Neural cell (in vitro differentiated cells): ENCODE measurements at regions not wholly inside any gene's neighbourhood (a gene's known extent, or its start where the extent isn't known, plus 50 kb on each side); places are given as distances from the start of the nearest gene placed in this dataset.

Source experiments
- H2AFZ ChIP-seq: fragments of 200-600, 300-800 bp; sonication (generic), shearing (Covaris generic); 2 replicates; pipeline ENCODE4 v1.6.0; 2014; ENCODE audit warnings: low read depth, mild to moderate bottlenecking, antibody characterized with exemption, low read length, moderate library complexity
- H3F3A ChIP-seq: fragments of 200-600 bp; shearing (Covaris generic); 2 replicates; pipeline ENCODE4 v1.6.1; 2016; ENCODE audit warnings: mild to moderate bottlenecking, moderate library complexity, mixed read lengths, antibody characterized with exemption, low read length; ENCODE audit not compliant: insufficient read depth, poor library complexity, severe bottlenecking
- H3K27ac ChIP-seq: fragments of 200-600, 300-800 bp; sonication (generic), shearing (Covaris generic); 2 replicates; pipeline ENCODE4 v1.5.1; 2014; ENCODE audit warnings: mild to moderate bottlenecking, low read length, moderate library complexity
- H3K27me3 ChIP-seq: fragments of 300-800, 200-600 bp; sonication (generic), shearing (Covaris generic); 2 replicates; pipeline ENCODE4 v1.6.0; 2014; ENCODE audit warnings: mild to moderate bottlenecking, low read depth, low read length, moderate library complexity; ENCODE audit not compliant: insufficient read depth
- H3K36me3 ChIP-seq: fragments of 300-800, 200-600 bp; sonication (generic), shearing (Covaris generic); 2 replicates; pipeline ENCODE4 v1.5.1; 2014; ENCODE audit warnings: mild to moderate bottlenecking, antibody characterized with exemption, low read length, moderate library complexity; ENCODE audit not compliant: insufficient read depth
- H3K4me2 ChIP-seq: fragments of 300-800, 200-600 bp; sonication (generic), shearing (Covaris generic); 2 replicates; pipeline ENCODE4 v1.6.0; 2014; ENCODE audit warnings: mild to moderate bottlenecking, low read length
- H3K4me3 ChIP-seq: fragments of 300-800, 200-600 bp; sonication (generic), shearing (Covaris generic); 2 replicates; pipeline ENCODE4 v1.5.1; 2014; ENCODE audit warnings: mild to moderate bottlenecking, low read length, moderate library complexity
- H3K79me2 ChIP-seq: fragments of 200-600 bp; shearing (Covaris generic); replicated peaks from 2 replicates; pipeline ENCODE4 v1.6.0; 2014; ENCODE audit warnings: mild to moderate bottlenecking, low read length, moderate library complexity; ENCODE audit not compliant: insufficient read depth
- H3K9ac ChIP-seq: fragments of 300-800, 200-600 bp; sonication (generic), shearing (Covaris generic); 2 replicates; pipeline ENCODE4 v1.6.1; 2016; ENCODE audit warnings: mild to moderate bottlenecking, low read length, mixed read lengths
- H3K9me2 ChIP-seq: fragments of 200-600 bp; shearing (Covaris generic); 2 replicates; pipeline ENCODE4 v1.6.1; 2016; ENCODE audit warnings: mild to moderate bottlenecking, low read length, mixed read lengths; ENCODE audit not compliant: insufficient read depth
- H3K9me3 ChIP-seq: fragments of 200-600, 300-800 bp; sonication (generic), shearing (Covaris generic); 2 replicates; pipeline ENCODE4 v1.6.1; 2016; ENCODE audit warnings: mild to moderate bottlenecking, mixed run types, low read length, moderate library complexity, mixed read lengths
- H4K20me1 ChIP-seq: fragments of 200-600 bp; shearing (Covaris generic); 2 replicates; pipeline ENCODE4 v1.6.1; 2016; ENCODE audit warnings: mild to moderate bottlenecking, mixed run types; ENCODE audit not compliant: insufficient read depth
- CTCF ChIP-seq: fragments of 450-650 bp; IDR thresholded peaks from 2 replicates; pipeline ENCODE4 v1.5.1; 2014; ENCODE audit warnings: antibody characterized with exemption, mild to moderate bottlenecking, moderate library complexity; ENCODE audit not compliant: poor library complexity, severe bottlenecking
- EZH2 ChIP-seq: fragments of 200-600, 300-800 bp; shearing (Covaris generic), sonication (generic); IDR thresholded peaks from 2 replicates; pipeline ENCODE4 v1.6.1; 2014; ENCODE audit warnings: antibody characterized with exemption, low read length, borderline replicate concordance, mild to moderate bottlenecking; ENCODE audit not compliant: insufficient read depth, poor library complexity, severe bottlenecking
- MXI1 ChIP-seq: fragments of 450-650 bp; conservative IDR thresholded peaks from 2 replicates; pipeline ENCODE4 v1.6.1; 2014; ENCODE audit warnings: antibody characterized with exemption, mild to moderate bottlenecking; ENCODE audit not compliant: poor library complexity, severe bottlenecking
- RAD21 ChIP-seq: fragments of 450-650 bp; conservative IDR thresholded peaks from 2 replicates; pipeline ENCODE4 v1.6.1; 2014; ENCODE audit warnings: antibody characterized with exemption, mild to moderate bottlenecking, moderate library complexity
- REST ChIP-seq: IDR thresholded peaks from 2 replicates; pipeline ENCODE4 v1.6.1; 2012; ENCODE audit warnings: borderline replicate concordance
- SMC3 ChIP-seq: fragments of 450-650 bp; conservative IDR thresholded peaks from 2 replicates; pipeline ENCODE4 v1.6.1; 2014; ENCODE audit warnings: antibody characterized with exemption, mild to moderate bottlenecking, moderate library complexity; ENCODE audit not compliant: poor library complexity
- TAF1 ChIP-seq: IDR thresholded peaks from 2 replicates; pipeline ENCODE4 v1.6.1; 2012; ENCODE audit warnings: low read depth

- Histone ChIP-seq H3K9me2 (no peaks in the 10 kb centered on the region), H3K9me3 (no peaks in the 10 kb centered on the region)
- no peak for TF ChIP-seq SMC3
- TF ChIP-seq CTCF, result no peak
- no peak for TF ChIP-seq EZH2
- TF ChIP-seq REST, result no peak
Measured at GRCh38 chr5:156006026-156006647, 320.8 kb upstream of the SGCD start.

GRCh38 chr5:156008844-156009243 lies 318.1 kb upstream of the SGCD start:
- Histone ChIP-seq H3K27ac (no peak overlapping the region), H3K4me2 (no peak overlapping the region), H3K9me2 (no peaks in the 10 kb centered on the region), H3K36me3 (no peaks in the 10 kb centered on the region), H3K79me2 (no peaks in the 10 kb centered on the region), H3K9ac (no peak overlapping the region), H3K9me3 (no peaks in the 10 kb centered on the region), H3K27me3 (no peaks in the 10 kb centered on the region), H2AFZ (no peak overlapping the region), H3K4me3 (no peak overlapping the region), H3F3A (no peaks in the 10 kb centered on the region), H4K20me1 (no peaks in the 10 kb centered on the region)
- TF ChIP-seq TAF1 (no peak), CTCF (no peak), RAD21 (no peak), MXI1 (no peak)

More at GRCh38 chr5:156006026-156006647, 320.8 kb upstream of the SGCD start:
- Histone ChIP-seq H4K20me1 (no peaks in the 10 kb centered on the region), H3F3A (no peaks in the 10 kb centered on the region), H3K9ac (no peak overlapping the region), H3K36me3 (no peaks in the 10 kb centered on the region), H3K4me2 (no peak overlapping the region), H3K27me3 (no peaks in the 10 kb centered on the region), H3K4me3 (no peak overlapping the region), H3K27ac (no peak overlapping the region), H2AFZ (no peak overlapping the region), H3K79me2 (no peaks in the 10 kb centered on the region)
